ENCODE measurements at regions not wholly inside any gene's neighbourhood (a gene's known extent, or its start where the extent isn't known, plus 50 kb on each side); places are given as distances from the start of the nearest gene placed in this dataset.

GRCh38 chr5:99058466-99058865, 129.7 kb upstream of the CHD1 start:
- Histone ChIP-seq H3K9me3 (no peaks in the 10 kb centered on the region), H3F3A (replicated peaks; ENCODE audit: insufficient read depth) (peaks cover 26% of the 10 kb centered on the region), H3K4me2 (no peak overlapping the region), H3K4me3 (ENCODE audit: low read depth in 2 of 2, low read length in 1 of 2) (no peak overlapping the region), H3K27me3 (ENCODE audit: insufficient read depth) (no peaks in the 10 kb centered on the region), H3K9me2 (no peaks in the 10 kb centered on the region), H3K4me1 (ENCODE audit: control insufficient read depth in 1 of 2, insufficient read depth in 2 of 2, low read depth in 1 of 2, low read length in 1 of 2) (peaks cover 7 to 18% of the 10 kb centered on the region in 2 experiments), H4K20me1 (ENCODE audit: insufficient read depth) (no peaks in the 10 kb centered on the region), H3K9ac (no peak overlapping the region), H2AFZ (ENCODE audit: low read depth) (no peak overlapping the region), H3K79me2 (ENCODE audit: insufficient read depth) (no peaks in the 10 kb centered on the region), H3K27ac (ENCODE audit: low read depth in 2 of 2, low read length in 1 of 2) (no peak overlapping the region), H3K36me3 (replicated peaks in 1 of 2; ENCODE audit: control insufficient read depth in 1 of 2, insufficient read depth in 2 of 2, low read length in 1 of 2) (peaks cover 0 to 1% of the 10 kb centered on the region in 2 experiments)
- ChIA-PET CTCF (interaction anchor here (0.7 to 2.7 kb wide), 6 partner anchors 8 to 160 kb away, joined by 3 to 10 read pairs (median 4); no protein-coding TSS in a partner anchor), POLR2A (no interaction called here)
- DNase-seq: no peak
- WGBS (ENCODE audit: low lambda C conversion rate): 70% methylated on average over 2 of the region's 2 CpGs
- TF ChIP-seq GABPA (IDR thresholded peaks at IDR 0.05; ENCODE audit: low read depth) (no peak), FOXJ3 (CRISPR knock-in tag; IDR thresholded peaks at IDR 0.05) (no peak), USF1 (IDR thresholded peaks at IDR 0.05; ENCODE audit: borderline replicate concordance, low read depth) (no peak), FOXM1 (IDR thresholded peaks at IDR 0.05; ENCODE audit: low read depth) (no peak), EP300 (IDR thresholded peaks at IDR 0.05; ENCODE audit: borderline replicate concordance in 1 of 2, low read depth in 1 of 2, low read length in 1 of 2) (no peak), RCOR1 (IDR thresholded peaks at IDR 0.05; ENCODE audit: low read length) (no peak), MEF2A (IDR thresholded peaks at IDR 0.05; ENCODE audit: borderline replicate concordance, low read depth) (no peak), TCF12 (IDR thresholded peaks at IDR 0.05) (no peak), SIN3A (IDR thresholded peaks at IDR 0.05; ENCODE audit: borderline replicate concordance, low read depth, low read length) (no peak), CHD2 (IDR thresholded peaks at IDR 0.05; ENCODE audit: low read length, partially characterized antibody) (no peak), PBX3 (IDR thresholded peaks at IDR 0.05) (no peak), USF2 (IDR thresholded peaks at IDR 0.05; ENCODE audit: borderline replicate concordance, low read depth, low read length) (no peak)

- TF ChIP-seq TAF1 (IDR thresholded peaks at IDR 0.05; ENCODE audit: borderline replicate concordance, low read depth, low read length) (no peak), RXRA (IDR thresholded peaks at IDR 0.05; ENCODE audit: borderline replicate concordance, low read depth) (no peak), SMC3 (IDR thresholded peaks at IDR 0.05; ENCODE audit: low read depth, low read length) (no peak)
- Histone ChIP-seq H3K36me3 (replicated peaks in 1 of 2; ENCODE audit: control insufficient read depth in 1 of 2, insufficient read depth in 2 of 2, low read length in 1 of 2) (no peaks in the 10 kb centered on the region), H2AFZ (ENCODE audit: low read depth) (no peak overlapping the region), H3K4me3 (ENCODE audit: low read depth in 2 of 2, low read length in 1 of 2) (no peak overlapping the region), H3K27ac (ENCODE audit: low read depth in 2 of 2, low read length in 1 of 2) (no peak overlapping the region), H3K4me1 (ENCODE audit: control insufficient read depth in 1 of 2, insufficient read depth in 2 of 2, low read depth in 1 of 2, low read length in 1 of 2) (no peaks in the 10 kb centered on the region), H4K20me1 (ENCODE audit: insufficient read depth) (no peaks in the 10 kb centered on the region), H3K79me2 (ENCODE audit: insufficient read depth) (no peaks in the 10 kb centered on the region), H3K9ac (no peak overlapping the region), H3K27me3 (ENCODE audit: insufficient read depth) (no peaks in the 10 kb centered on the region), H3K9me2 (no peaks in the 10 kb centered on the region), H3K4me2 (no peak overlapping the region), H3F3A (replicated peaks; ENCODE audit: insufficient read depth) (peaks cover 2% of the 10 kb centered on the region), H3K9me3 (no peaks in the 10 kb centered on the region)
- DNase-seq: no peak
- WGBS (ENCODE audit: low lambda C conversion rate): 100% methylated on average over 1 of the region's 1 CpG
- POLR2A ChIA-PET: no interaction called here
- CTCF ChIA-PET: no interaction called here
Observed at GRCh38 chr5:99054972-99055371, 126.2 kb upstream of the CHD1 start.

Data from SK-N-SH (cell line).